Duodenal mucosa (tissue), 2 donors: ENCODE measurements at regions not wholly inside any gene's neighbourhood (a gene's known extent, or its start where the extent isn't known, plus 50 kb on each side); places are given as distances from the start of the nearest gene placed in this dataset.
"Not testable (repeated sequence)": the region's sequence is repeated elsewhere in the genome, so short reads cannot be mapped to it uniquely, and the experiment has no call there.

Source experiments
- H3K27ac ChIP-seq: one replicate; pipeline ENCODE4 v1.7.0; 2013; ENCODE audit warnings: low read depth, low read length
- H3K27me3 ChIP-seq, 2 donors: one replicate each; pipeline ENCODE4 v1.7.0; 2013; ENCODE audit warnings: low read length in 2 of 2, control low read depth in 1 of 2; ENCODE audit not compliant: insufficient read depth in 2 of 2, control insufficient read depth in 1 of 2
- H3K36me3 ChIP-seq, 2 donors: one replicate each; pipeline ENCODE4 v1.7.0; 2013; ENCODE audit warnings: low read length in 2 of 2, control low read depth in 1 of 2; ENCODE audit not compliant: insufficient read depth in 2 of 2, control insufficient read depth in 1 of 2
- H3K4me1 ChIP-seq, 2 donors: one replicate each; pipeline ENCODE4 v1.7.0; 2013; ENCODE audit warnings: low read length in 2 of 2, control low read depth in 1 of 2; ENCODE audit not compliant: insufficient read depth in 2 of 2, control insufficient read depth in 1 of 2
- H3K4me3 ChIP-seq, 2 donors: one replicate each; pipeline ENCODE4 v1.7.0; 2013; ENCODE audit warnings: low read length in 2 of 2, low read depth in 1 of 2
- H3K9ac ChIP-seq, 2 donors: one replicate each; pipeline ENCODE4 v1.7.0; 2013; ENCODE audit warnings: low read length in 2 of 2, low read depth in 1 of 2
- H3K9me3 ChIP-seq, 2 donors: one replicate each; pipeline ENCODE4 v1.7.0; 2013; ENCODE audit warnings: low read length in 2 of 2, control low read depth in 1 of 2; ENCODE audit not compliant: control insufficient read depth in 1 of 2

DNA sequence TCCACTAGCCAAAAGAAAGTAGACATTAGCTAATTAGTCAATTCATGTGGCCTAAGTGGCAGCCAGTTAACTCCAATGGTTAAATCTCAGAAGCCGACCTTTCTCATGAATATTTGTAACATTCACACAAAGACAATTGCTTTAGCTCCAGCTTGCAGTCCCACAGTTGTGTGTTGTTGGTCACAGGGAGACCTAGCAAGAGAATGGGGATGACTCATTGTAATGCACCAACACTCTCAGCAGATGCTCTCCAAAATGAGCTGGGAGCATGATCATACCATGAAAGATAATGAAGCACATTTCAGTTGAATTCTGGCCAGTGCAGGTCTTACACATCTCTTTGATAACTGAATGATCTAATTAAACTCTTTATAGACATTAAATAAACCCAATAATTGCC is 160.4 kb downstream of the HLX start:
- no peak overlapping the region for H3K4me3 ChIP-seq
- H3K9me3 ChIP-seq = no peaks in the 10 kb centered on the region
- no peak overlapping the region for H3K9ac ChIP-seq
- H3K27me3 ChIP-seq = no peaks in the 10 kb centered on the region
- H3K27ac ChIP-seq = no peak overlapping the region
- no peaks in the 10 kb centered on the region for H3K36me3 ChIP-seq
- H3K4me1 ChIP-seq = no peaks in the 10 kb centered on the region

DNA sequence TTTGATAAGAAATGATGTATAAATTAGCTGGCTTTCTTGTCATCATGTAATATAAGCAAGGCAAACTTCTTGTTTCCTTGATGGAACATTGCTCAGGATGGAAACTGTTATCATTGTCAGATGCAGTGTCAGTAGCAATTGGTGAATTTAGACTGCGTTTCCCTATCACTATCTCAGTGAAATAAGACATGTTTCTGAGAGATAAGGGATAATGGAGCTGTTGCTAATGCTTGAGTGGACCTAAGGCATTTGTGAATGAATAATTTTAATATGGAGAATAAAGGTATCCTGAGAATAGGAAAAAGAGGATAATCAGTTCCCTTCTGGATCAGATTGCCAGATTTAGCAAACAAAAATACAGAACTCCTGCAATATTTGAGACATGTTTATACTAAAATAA is 160.9 kb downstream of the HLX start:
- Histone ChIP-seq H3K9me3 (no peaks in the 10 kb centered on the region), H3K9ac (no peak overlapping the region), H3K4me3 (no peak overlapping the region), H3K36me3 (no peaks in the 10 kb centered on the region), H3K4me1 (no peaks in the 10 kb centered on the region), H3K27me3 (no peaks in the 10 kb centered on the region), H3K27ac (no peak overlapping the region)

DNA sequence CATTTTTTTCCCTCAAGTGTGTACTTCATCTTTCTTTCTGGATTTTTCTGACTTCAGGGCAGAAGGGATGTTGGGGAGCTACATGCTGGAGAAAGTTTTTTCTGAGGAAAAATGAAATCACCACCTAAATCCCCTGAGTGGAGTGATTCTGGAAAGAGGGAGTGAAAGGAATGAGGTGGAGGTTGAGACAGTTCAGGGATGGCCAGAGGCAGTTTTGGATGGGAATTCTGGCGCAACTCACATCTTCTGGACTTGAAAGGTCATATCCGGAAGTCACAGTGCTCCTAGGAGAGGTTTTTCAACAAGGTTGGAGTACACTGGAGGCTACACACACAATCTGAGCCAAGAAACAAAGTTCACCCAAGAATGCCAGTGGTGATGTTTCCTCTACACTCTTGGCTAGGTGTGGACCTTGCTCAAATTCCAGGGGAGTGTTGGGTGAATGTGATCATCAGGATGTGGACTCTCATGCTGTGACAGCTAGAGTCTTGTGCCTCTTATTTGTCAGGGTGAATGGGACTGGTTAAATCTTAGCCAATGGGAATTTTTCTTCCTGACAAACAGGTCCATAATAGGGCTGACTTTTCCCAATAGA is 161.5 kb downstream of the HLX start:
- H3K27ac ChIP-seq = no peak overlapping the region
- no peaks in the 10 kb centered on the region for H3K9me3 ChIP-seq
- no peak overlapping the region for H3K9ac ChIP-seq
- no peaks in the 10 kb centered on the region for H3K4me1 ChIP-seq
- no peaks in the 10 kb centered on the region for H3K36me3 ChIP-seq
- H3K4me3 ChIP-seq = no peak overlapping the region
- H3K27me3 ChIP-seq = no peaks in the 10 kb centered on the region

DNA sequence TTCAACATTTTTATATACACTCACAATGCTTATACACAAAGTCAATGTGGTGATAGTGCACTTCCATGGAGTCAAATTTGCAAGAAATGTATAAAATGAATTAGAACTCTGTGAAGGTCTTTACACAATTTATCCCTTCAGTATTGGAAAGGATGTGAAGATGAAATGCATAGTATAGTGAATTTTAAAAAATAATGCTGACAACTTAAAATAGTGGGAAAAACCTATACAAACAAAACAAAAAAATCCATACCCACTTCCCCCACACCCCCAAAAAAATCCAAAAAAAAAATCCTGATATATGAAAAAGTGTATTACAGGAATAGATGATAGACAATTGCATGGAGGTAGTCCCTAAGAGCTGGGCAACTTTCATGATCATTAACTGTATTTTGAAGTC is 165.3 kb downstream of the HLX start:
- no peak overlapping the region for H3K9ac ChIP-seq
- H3K4me3 ChIP-seq = no peak overlapping the region
- H3K4me1 ChIP-seq = no peaks in the 10 kb centered on the region
- H3K9me3 ChIP-seq = no peaks in the 10 kb centered on the region
- H3K27ac ChIP-seq = no peak overlapping the region
- no peaks in the 10 kb centered on the region for H3K36me3 ChIP-seq
- no peaks in the 10 kb centered on the region for H3K27me3 ChIP-seq

DNA sequence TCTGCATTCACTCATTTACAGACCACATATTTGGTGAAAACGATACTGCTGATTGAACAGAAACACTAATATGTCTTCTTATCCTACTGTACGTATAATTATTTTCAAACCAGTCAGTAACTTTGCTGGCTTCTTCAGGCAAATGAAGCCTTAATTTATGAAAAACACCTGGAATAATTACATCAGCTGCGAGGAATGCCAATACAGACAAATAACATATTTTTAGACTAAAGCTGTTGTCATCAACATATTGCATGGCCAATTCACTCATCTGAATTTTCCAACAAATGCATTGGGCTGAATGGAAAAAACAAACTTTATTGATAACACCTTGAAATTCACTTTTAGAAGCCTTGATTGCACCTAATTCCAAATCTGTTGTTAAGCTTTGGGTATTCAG is 165.9 kb downstream of the HLX start:
- Histone ChIP-seq H3K4me3 (no peak overlapping the region), H3K27ac (no peak overlapping the region), H3K9ac (no peak overlapping the region), H3K36me3 (no peaks in the 10 kb centered on the region), H3K27me3 (no peaks in the 10 kb centered on the region), H3K4me1 (no peaks in the 10 kb centered on the region), H3K9me3 (no peaks in the 10 kb centered on the region)

DNA sequence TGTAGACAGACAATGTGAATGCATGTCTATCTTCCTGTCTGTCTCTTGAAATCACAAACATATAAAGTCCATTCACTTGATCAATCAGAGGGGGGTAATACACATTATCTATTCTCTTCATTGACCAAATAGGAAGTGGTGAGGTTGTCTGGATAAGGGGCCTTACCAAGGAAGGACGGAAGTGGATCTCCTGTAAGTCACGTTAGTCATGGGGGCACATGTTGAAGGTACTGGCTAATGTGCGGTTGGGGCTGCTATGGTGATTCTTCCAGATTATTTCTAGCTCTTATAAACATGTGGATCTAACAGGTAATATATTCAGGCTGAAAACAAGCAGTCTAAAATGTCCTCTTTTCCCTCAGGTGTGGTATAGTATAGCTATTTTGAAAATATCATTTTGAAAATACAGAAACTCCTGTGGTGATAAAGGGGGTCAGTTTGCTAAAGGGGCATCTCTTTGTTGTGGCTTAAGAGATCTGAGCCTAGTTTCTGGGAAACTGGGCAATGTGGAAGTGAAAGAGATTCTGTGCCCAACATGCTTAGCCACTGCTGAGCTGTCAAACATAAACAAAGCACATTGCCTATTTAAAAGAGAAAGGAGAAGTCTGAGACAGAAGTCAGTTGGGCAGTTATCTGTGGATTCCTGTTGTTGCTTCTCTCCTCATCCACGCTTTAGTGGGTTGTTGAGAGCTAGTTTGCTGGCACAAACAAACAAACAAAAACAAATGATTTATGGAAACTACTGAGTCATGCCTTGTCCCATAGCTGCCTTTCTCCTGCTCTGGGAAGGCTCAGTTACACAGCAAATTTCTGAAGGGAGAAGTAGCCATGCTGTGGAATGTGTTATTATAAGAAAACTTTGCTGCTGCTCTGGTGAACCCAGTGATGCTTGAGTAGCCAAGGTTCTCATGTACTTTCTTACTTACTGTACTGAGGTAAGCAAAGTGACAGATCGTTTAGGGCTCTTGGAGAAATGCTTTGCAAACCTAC is 166.9 kb downstream of the HLX start:
- H3K27me3 ChIP-seq = no peaks in the 10 kb centered on the region
- H3K9ac ChIP-seq = no peak overlapping the region
- no peak overlapping the region for H3K27ac ChIP-seq
- H3K4me3 ChIP-seq = no peak overlapping the region
- H3K4me1 ChIP-seq = no peaks in the 10 kb centered on the region
- H3K36me3 ChIP-seq = no peaks in the 10 kb centered on the region
- H3K9me3 ChIP-seq = no peaks in the 10 kb centered on the region

DNA sequence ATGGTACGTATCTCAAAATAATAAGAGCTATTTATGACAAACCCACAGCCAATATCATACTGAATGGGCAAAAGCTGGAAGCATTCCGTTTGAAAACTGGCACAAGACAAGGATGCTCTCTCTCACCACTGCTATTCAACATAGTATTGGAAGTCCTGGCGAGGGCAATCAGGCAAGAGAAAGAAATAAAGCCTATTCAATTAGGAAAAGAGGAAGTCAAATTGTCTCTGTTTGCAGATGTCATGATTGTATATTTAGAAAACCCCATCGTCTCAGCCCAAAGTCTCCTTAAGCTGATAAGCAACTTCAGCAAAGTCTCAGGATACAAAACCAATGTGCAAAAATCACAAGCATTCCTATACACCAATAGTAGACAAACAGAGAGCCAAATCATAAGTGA is 172.1 kb downstream of the HLX start:
- H3K4me3 ChIP-seq, H3K27ac ChIP-seq, H3K27me3 ChIP-seq, H3K4me1 ChIP-seq, H3K9ac ChIP-seq, H3K9me3 ChIP-seq, H3K36me3 ChIP-seq: not testable (repeated sequence)

DNA sequence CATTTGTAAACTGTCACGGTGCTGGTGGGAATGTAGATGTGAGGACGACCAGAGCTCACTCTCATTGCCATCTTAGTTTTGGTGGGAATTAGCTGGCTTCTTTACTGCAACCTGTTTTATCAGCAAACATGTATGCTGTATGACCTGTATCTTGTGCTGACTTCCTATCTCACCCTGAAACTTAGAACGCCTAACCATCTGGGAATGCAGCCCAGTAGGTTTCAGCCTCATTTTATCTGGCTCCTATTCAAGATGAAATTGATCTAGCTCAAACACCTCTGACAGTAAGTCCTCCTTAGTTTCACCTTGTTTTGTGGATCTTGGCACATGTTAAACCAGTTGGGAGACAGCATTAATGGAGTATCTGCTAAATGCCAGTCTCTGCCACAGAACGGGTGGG is 174.6 kb downstream of the HLX start:
- H3K27me3 ChIP-seq = no peaks in the 10 kb centered on the region

DNA sequence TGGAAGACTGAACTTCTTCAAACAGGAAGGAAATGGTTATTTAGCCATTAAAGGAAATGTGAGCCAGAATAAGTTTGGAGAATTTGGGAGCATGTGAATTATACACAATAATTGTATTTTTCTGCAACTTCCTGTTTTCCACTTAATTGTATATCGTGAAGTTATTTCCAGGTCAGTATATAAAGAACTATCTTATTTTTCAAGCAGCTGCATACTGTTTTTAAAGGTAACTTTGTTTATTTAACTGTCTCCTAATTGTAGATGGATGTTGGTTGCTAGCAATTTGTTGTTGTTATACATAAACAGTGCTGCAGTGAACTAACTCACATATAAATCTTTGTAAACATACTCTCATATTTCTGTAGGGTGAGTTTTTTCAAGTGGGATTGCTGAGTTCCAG is 180.3 kb downstream of the HLX start:
- H3K9ac ChIP-seq = no peak overlapping the region
- H3K4me1 ChIP-seq = no peaks in the 10 kb centered on the region
- no peaks in the 10 kb centered on the region for H3K9me3 ChIP-seq
- no peaks in the 10 kb centered on the region for H3K36me3 ChIP-seq
- H3K4me3 ChIP-seq = no peak overlapping the region
- H3K27me3 ChIP-seq = no peaks in the 10 kb centered on the region
- no peak overlapping the region for H3K27ac ChIP-seq

More for the DNA sequence above, 174.6 kb downstream of the HLX start:
- H3K9ac ChIP-seq = no peak overlapping the region
- H3K9me3 ChIP-seq = no peaks in the 10 kb centered on the region
- no peak overlapping the region for H3K27ac ChIP-seq
- H3K4me3 ChIP-seq = no peak overlapping the region
- H3K4me1 ChIP-seq = no peaks in the 10 kb centered on the region
- H3K36me3 ChIP-seq = no peaks in the 10 kb centered on the region

DNA sequence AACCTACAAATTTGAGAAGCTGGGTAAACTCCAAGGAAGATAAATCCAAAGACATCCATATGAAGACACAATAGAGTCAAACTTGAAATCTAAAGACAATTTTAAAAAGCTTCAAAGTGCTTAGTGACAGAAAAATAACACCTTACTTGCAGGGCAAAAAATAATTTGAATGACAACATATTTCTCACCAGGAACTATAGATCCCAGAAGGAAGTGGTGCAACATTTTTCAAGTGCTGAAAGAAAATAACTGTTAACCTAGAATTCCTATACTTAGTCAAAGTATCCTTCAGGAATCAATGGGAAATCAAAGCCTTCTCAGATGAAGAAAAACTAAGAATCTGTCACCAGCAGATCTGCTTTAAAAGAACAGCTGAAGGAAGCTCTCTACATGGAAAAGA is 184.4 kb downstream of the HLX start:
- Histone ChIP-seq H3K4me1 (no peaks in the 10 kb centered on the region), H3K36me3 (no peaks in the 10 kb centered on the region), H3K4me3 (no peak overlapping the region), H3K27me3 (no peaks in the 10 kb centered on the region), H3K9ac (no peak overlapping the region), H3K27ac (no peak overlapping the region), H3K9me3 (no peaks in the 10 kb centered on the region)
